Aorta (tissue), 5 donors: ENCODE measurements at regions not wholly inside any gene's neighbourhood (a gene's known extent, or its start where the extent isn't known, plus 50 kb on each side); places are given as distances from the start of the nearest gene placed in this dataset.

ENCODE experiments used
- ATAC-seq: fragments of 200-7000 bp; cut with Tn5 transposase; one replicate; pipeline ENCODE4 v1.9.1; 2022; ENCODE audit warnings: moderate library complexity; ENCODE audit not compliant: low FRiP score
- DNase-seq, 2 donors: peaks; one replicate each; pipeline ENCODE4 v3.0.0-alpha.2; 2020
- H3K27ac ChIP-seq, 2 donors: one replicate each; pipeline ENCODE4 v1.5.1; 2013; ENCODE audit warnings: low read length in 2 of 2, mild to moderate bottlenecking in 2 of 2, moderate library complexity in 2 of 2, control low read depth in 1 of 2, inconsistent platforms in 1 of 2, low read depth in 1 of 2
- H3K27me3 ChIP-seq, 2 donors: one replicate each; pipeline ENCODE4 v1.6.1; 2013; ENCODE audit warnings: control low read depth in 1 of 2, low read length in 1 of 2, mild to moderate bottlenecking in 1 of 2, moderate library complexity in 1 of 2; ENCODE audit not compliant: insufficient read depth in 2 of 2, control insufficient read depth in 1 of 2
- H3K36me3 ChIP-seq, 2 donors: one replicate each; pipeline ENCODE4 v1.6.1; 2013; ENCODE audit warnings: control low read depth in 1 of 2, low read length in 1 of 2, mild to moderate bottlenecking in 1 of 2; ENCODE audit not compliant: insufficient read depth in 2 of 2, control insufficient read depth in 1 of 2
- H3K4me1 ChIP-seq, 2 donors: one replicate each; pipeline ENCODE4 v1.6.1; 2013; ENCODE audit warnings: low read length in 2 of 2, control low read depth in 1 of 2, mild to moderate bottlenecking in 1 of 2, moderate library complexity in 1 of 2; ENCODE audit not compliant: insufficient read depth in 2 of 2, control insufficient read depth in 1 of 2
- H3K4me3 ChIP-seq, 2 donors: one replicate each; pipeline ENCODE4 v1.5.1; 2013; ENCODE audit warnings: low read length in 2 of 2, control low read depth in 1 of 2, mild to moderate bottlenecking in 1 of 2
- H3K9me3 ChIP-seq: one replicate; pipeline ENCODE4 v1.6.1; 2013; ENCODE audit warnings: mild to moderate bottlenecking, low read length; ENCODE audit not compliant: control insufficient read depth
- WGBS, 2 donors: extraction: QIAGEN DNeasy Blood & Tissue Kit; methylation state at CpG; one replicate each; pipeline ENCODE4 v1.1.7; 2013; 5-methylcytosine and 5-hydroxymethylcytosine counted together
- intact Hi-C, 2 donors: fragments of 100-400 bp; cut with DNase I; formaldehyde crosslinking; loops; one replicate each; pipeline versions ENCODE4 v1.14.2 to v1.15.0; 2022
- donor health status: healthy with polysubstance abuse.
- donor health status: Bipolar disorder and iron deficiency.
- donor health status: DM: no; HTN: no; CAD: no.
- donor health status: DM: no; HTN: no; CAD: no.
- donor health status: DM: yes; HTN: yes; CAD: no.

GRCh38 chr10:8508882-8509281, 454.4 kb downstream of the GATA3 start:
- intact Hi-C loops, result no loop called here
- no peak overlapping the region for H3K4me3 ChIP-seq
- no peaks in the 10 kb centered on the region for H3K9me3 ChIP-seq
- ATAC-seq (no peak), DNase-seq (no peak)
- H3K36me3 ChIP-seq, result no peaks in the 10 kb centered on the region
- H3K27me3 ChIP-seq, result no peaks in the 10 kb centered on the region
- H3K4me1 ChIP-seq, result no peaks in the 10 kb centered on the region
- no peak overlapping the region for H3K27ac ChIP-seq
- 86% methylated on average over 2 of the region's 2 CpGs for WGBS, 2 donors

- H3K9me3 ChIP-seq, result no peaks in the 10 kb centered on the region
- H3K36me3 ChIP-seq, result no peaks in the 10 kb centered on the region
- WGBS, 2 donors, result 52 to 60% methylated on average over 1 of the region's 1 CpG
- ATAC-seq (no peak), DNase-seq (no peak)
- H3K4me1 ChIP-seq, result no peaks in the 10 kb centered on the region
- H3K4me3 ChIP-seq, result no peak overlapping the region
- intact Hi-C loops, result no loop called here
- H3K27me3 ChIP-seq, result no peaks in the 10 kb centered on the region
- H3K27ac ChIP-seq, result no peak overlapping the region
Measured at GRCh38 chr10:8510471-8510870, 456.0 kb downstream of the GATA3 start.

- intact Hi-C loops, result no loop called here
- 67 to 69% methylated on average over 4 of the region's 4 CpGs for WGBS, 2 donors
- no peaks in the 10 kb centered on the region for H3K4me1 ChIP-seq
- ATAC-seq (no peak), DNase-seq (no peak)
- H3K36me3 ChIP-seq, result no peaks in the 10 kb centered on the region
- H3K4me3 ChIP-seq, result no peak overlapping the region
- no peak overlapping the region for H3K27ac ChIP-seq
- H3K27me3 ChIP-seq, result no peaks in the 10 kb centered on the region
- H3K9me3 ChIP-seq, result no peaks in the 10 kb centered on the region
Measured at GRCh38 chr10:8511026-8511425, 456.5 kb downstream of the GATA3 start.

- Histone ChIP-seq H3K4me3 (no peak overlapping the region), H3K27ac (no peak overlapping the region), H3K36me3 (no peaks in the 10 kb centered on the region), H3K4me1 (no peaks in the 10 kb centered on the region), H3K9me3 (no peaks in the 10 kb centered on the region), H3K27me3 (no peaks in the 10 kb centered on the region)
- no peak for ATAC-seq
- intact Hi-C loops, result no loop called here
- 83 to 90% methylated on average over 41 of the region's 41 CpGs for WGBS, 2 donors
- no peak for DNase-seq
Measured at GRCh38 chr10:8513155-8514147, 459.0 kb downstream of the GATA3 start.

GRCh38 chr10:8520382-8520781, 465.9 kb downstream of the GATA3 start:
- Histone ChIP-seq H3K36me3 (no peaks in the 10 kb centered on the region), H3K27me3 (no peaks in the 10 kb centered on the region), H3K4me3 (no peak overlapping the region), H3K9me3 (no peaks in the 10 kb centered on the region), H3K4me1 (no peaks in the 10 kb centered on the region), H3K27ac (no peak overlapping the region)
- intact Hi-C loops, result no loop called here
- 79 to 98% methylated on average over 2 of the region's 2 CpGs for WGBS, 2 donors
- no peak for DNase-seq
- ATAC-seq, result no peak

- Histone ChIP-seq H3K27me3 (no peaks in the 10 kb centered on the region), H3K9me3 (no peaks in the 10 kb centered on the region), H3K36me3 (no peaks in the 10 kb centered on the region), H3K4me3 (no peak overlapping the region), H3K27ac (no peak overlapping the region), H3K4me1 (no peaks in the 10 kb centered on the region)
- ATAC-seq (no peak), DNase-seq (no peak)
- WGBS, 2 donors, result 90 to 92% methylated on average over 3 of the region's 3 CpGs
- intact Hi-C loops, result no loop called here
Measured at GRCh38 chr10:8527773-8528172, 473.3 kb downstream of the GATA3 start.

GRCh38 chr10:8531116-8531515, 476.6 kb downstream of the GATA3 start:
- H3K36me3 ChIP-seq, result no peaks in the 10 kb centered on the region
- WGBS, 2 donors, result 37 to 39% methylated on average over 8 of the region's 8 CpGs
- DNase-seq (no peak), ATAC-seq (no peak)
- H3K27me3 ChIP-seq, result no peaks in the 10 kb centered on the region
- no peaks in the 10 kb centered on the region for H3K9me3 ChIP-seq
- H3K4me3 ChIP-seq, result no peak overlapping the region
- no peak overlapping the region for H3K27ac ChIP-seq
- intact Hi-C loops, result no loop called here
- no peaks in the 10 kb centered on the region for H3K4me1 ChIP-seq

GRCh38 chr10:8532647-8533046, 478.2 kb downstream of the GATA3 start:
- Histone ChIP-seq H3K27ac (no peak overlapping the region), H3K4me3 (no peak overlapping the region), H3K36me3 (no peaks in the 10 kb centered on the region), H3K4me1 (no peaks in the 10 kb centered on the region), H3K9me3 (no peaks in the 10 kb centered on the region), H3K27me3 (no peaks in the 10 kb centered on the region)
- intact Hi-C loops, result no loop called here
- ATAC-seq, result no peak
- DNase-seq, result no peak

GRCh38 chr10:8533462-8533861, 479.0 kb downstream of the GATA3 start:
- WGBS, 2 donors, result 43 to 66% methylated on average over 12 of the region's 12 CpGs
- H3K4me3 ChIP-seq, result no peak overlapping the region
- H3K27me3 ChIP-seq, result no peaks in the 10 kb centered on the region
- H3K9me3 ChIP-seq, result no peaks in the 10 kb centered on the region
- H3K36me3 ChIP-seq, result no peaks in the 10 kb centered on the region
- H3K4me1 ChIP-seq, result no peaks in the 10 kb centered on the region
- intact Hi-C loops, result no loop called here
- H3K27ac ChIP-seq, result no peak overlapping the region
- DNase-seq (no peak), ATAC-seq (no peak)
